K562 (cell line): ENCODE measurements at regions not wholly inside any gene's neighbourhood (a gene's known extent, or its start where the extent isn't known, plus 50 kb on each side); places are given as distances from the start of the nearest gene placed in this dataset.

Experiments used
- ATAC-seq: fragments of 200-7000 bp; cut with Tn5 transposase; 3 replicates; pipeline ENCODE4 v1.9.1; 2020; ENCODE audit warnings: moderate library complexity
- BruUV-seq: library from RNA; stranded (reverse); fragments of 400-500 nt; replicated peaks from 2 replicates; lab custom pipeline; 2021; lab: Mats Ljungman, UMichigan
- CTCF ChIA-PET: fragments of 300-600 bp; formaldehyde crosslinking; extraction: SDS; loops from one replicate; lab custom pipeline; 2021; ENCODE audit warnings: low intra/inter-chr PET ratio; lab: Yijun Ruan, JAX
- POLR2A ChIA-PET: fragments of 300-600, 350-650 bp; sonication (Branson Sonifier 250); formaldehyde crosslinking; extraction: SDS; loops from one replicate; lab custom pipeline; 2021; ENCODE audit warnings: antibody characterized with exemption, inconsistent platforms; lab: Yijun Ruan, JAX
- DNase-seq, 4 experiments: peaks; one replicate each; pipeline versions ENCODE4 v3.0.0 to v3.0.0-alpha.2; 2011 to 2018; ENCODE audit warnings: low spot score in 3 of 4, mixed read lengths in 3 of 4; ENCODE audit errors: extremely low read depth in 1 of 4
- FAIRE-seq: peaks from 2 replicates; lab custom pipeline; 2011; peaks lifted over from hg19 to GRCh38; lab: Jason Lieb, UNC
- H2AFZ ChIP-seq: 2 replicates; pipeline ENCODE4 v1.6.0; 2011; ENCODE audit warnings: low read depth, low read length, control low read depth, inconsistent platforms
- H3K27ac ChIP-seq: fragments of 200-600 bp; 3 replicates; pipeline ENCODE4 v1.8.0; 2011; ENCODE audit warnings: low read depth, mild to moderate bottlenecking, control low read depth, inconsistent platforms, low read length, moderate library complexity, mixed read lengths; ENCODE audit errors: extremely low read depth
- H3K27me3 ChIP-seq, 2 experiments: fragments of 300-600 bp in 1 of 2; 2 replicates in 1 of 2; 3 replicates in 1 of 2; pipeline versions ENCODE4 v1.6.0 to v1.8.0; 2011; ENCODE audit warnings: inconsistent platforms in 2 of 2, low read length in 2 of 2, mild to moderate bottlenecking in 1 of 2, mixed read lengths in 1 of 2, moderate library complexity in 1 of 2; ENCODE audit not compliant: control insufficient read depth in 2 of 2, insufficient read depth in 2 of 2
- H3K36me3 ChIP-seq: fragments of 300-600 bp; 3 replicates; pipeline ENCODE4 v1.8.0; 2011; ENCODE audit warnings: mild to moderate bottlenecking, low read length, inconsistent platforms; ENCODE audit not compliant: control insufficient read depth, insufficient read depth
- H3K4me1 ChIP-seq, 2 experiments: fragments of 200-600 bp in 1 of 2; replicated peaks in 1 of 2; 2 replicates in 1 of 2; 3 replicates in 1 of 2; pipeline versions ENCODE4 v1.5.1 to v1.8.0; 2011; ENCODE audit warnings: inconsistent platforms in 2 of 2, low read length in 2 of 2, mild to moderate bottlenecking in 1 of 2, mixed read lengths in 1 of 2, moderate library complexity in 1 of 2; ENCODE audit not compliant: control insufficient read depth in 2 of 2, insufficient read depth in 2 of 2
- H3K4me2 ChIP-seq: 2 replicates; pipeline ENCODE4 v1.6.1; 2011; ENCODE audit warnings: low read length, control low read depth, inconsistent platforms, mixed read lengths; ENCODE audit not compliant: insufficient read depth
- H3K4me3 ChIP-seq: fragments of 200-600 bp; sonication (generic), shearing (Covaris generic); 2 replicates; pipeline ENCODE4 v1.5.1; 2016; ENCODE audit warnings: control low read depth, inconsistent platforms
- H3K79me2 ChIP-seq: fragments of 200-600 bp; 3 replicates; pipeline ENCODE4 v1.8.0; 2011; ENCODE audit warnings: low read length, inconsistent platforms; ENCODE audit not compliant: control insufficient read depth, insufficient read depth
- H3K9ac ChIP-seq, 2 experiments: 2 replicates each; pipeline versions ENCODE4 v1.6.0 to v1.6.1; 2011; ENCODE audit warnings: low read depth in 2 of 2, low read length in 2 of 2, control low read depth in 1 of 2, inconsistent platforms in 1 of 2, mild to moderate bottlenecking in 1 of 2, mixed read lengths in 1 of 2; ENCODE audit not compliant: insufficient read depth in 1 of 2
- H3K9me1 ChIP-seq: one replicate; pipeline ENCODE4 v1.6.0; 2011; ENCODE audit warnings: inconsistent platforms, mild to moderate bottlenecking, low read length, moderate library complexity; ENCODE audit not compliant: control insufficient read depth, insufficient read depth
- H3K9me3 ChIP-seq: replicated peaks from 2 replicates; pipeline ENCODE4 v1.5.1; 2011; ENCODE audit warnings: low read depth, low read length, inconsistent platforms; ENCODE audit not compliant: control insufficient read depth, insufficient read depth
- H4K20me1 ChIP-seq: replicated peaks from 2 replicates; pipeline ENCODE4 v1.6.1; 2011; ENCODE audit warnings: low read length, inconsistent platforms, mixed read lengths; ENCODE audit not compliant: control insufficient read depth, insufficient read depth
- EWSR1 ChIP-seq: fragments of 450-650 bp; IDR thresholded peaks from 2 replicates; pipeline ENCODE4 v1.6.1; 2018; ENCODE audit warnings: borderline replicate concordance, mild to moderate bottlenecking, low read depth, moderate library complexity; ENCODE audit not compliant: partially characterized antibody
- WGBS: fragments of 100-300 bp; shearing (Covaris generic); methylation state at CpG from one replicate; pipeline ENCODE4 v1.1.6; 2016; ENCODE audit warnings: low coverage, mixed read lengths; ENCODE audit not compliant: insufficient coverage; ENCODE audit errors: missing lambda C conversion rate; 5-methylcytosine and 5-hydroxymethylcytosine counted together
- in situ Hi-C: fragments of 300-500 bp; cut with MboI; formaldehyde crosslinking; loops from 4 replicates; pipeline ENCODE4 v1.15.0; 2018; ENCODE audit warnings: inconsistent platforms, mixed read lengths
- intact Hi-C: fragments of 100-400 bp; cut with micrococcal nuclease; formaldehyde crosslinking; loops from 2 replicates; pipeline ENCODE4 v1.14.2; 2022
- TF ChIP-seq, protein P1 (sequence below), 3 experiments: fragments of 200-800 bp in 1 of 3; fragments of 250-450 bp in 1 of 3; fragments of 450-650 bp in 1 of 3; sonication (Bioruptor Pico) in 1 of 3; sonication (Bioruptor generic) in 1 of 3; formaldehyde crosslinking in 1 of 3; IDR thresholded peaks; 2 replicates each; pipeline versions ENCODE4 v1.6.1 to v1.8.0; 2016 to 2022; ENCODE audit warnings: mild to moderate bottlenecking in 2 of 3, missing genetic modification characterization in 2 of 3, missing compliant biosample characterization in 1 of 3, moderate library complexity in 1 of 3
- TF ChIP-seq, protein P2 (sequence below), 2 experiments: fragments of 450-650 bp; IDR thresholded peaks; 2 replicates each; pipeline ENCODE4 v1.6.1; 2016; ENCODE audit warnings: mild to moderate bottlenecking in 2 of 2, borderline replicate concordance in 1 of 2, low read depth in 1 of 2, moderate library complexity in 1 of 2

DNA sequence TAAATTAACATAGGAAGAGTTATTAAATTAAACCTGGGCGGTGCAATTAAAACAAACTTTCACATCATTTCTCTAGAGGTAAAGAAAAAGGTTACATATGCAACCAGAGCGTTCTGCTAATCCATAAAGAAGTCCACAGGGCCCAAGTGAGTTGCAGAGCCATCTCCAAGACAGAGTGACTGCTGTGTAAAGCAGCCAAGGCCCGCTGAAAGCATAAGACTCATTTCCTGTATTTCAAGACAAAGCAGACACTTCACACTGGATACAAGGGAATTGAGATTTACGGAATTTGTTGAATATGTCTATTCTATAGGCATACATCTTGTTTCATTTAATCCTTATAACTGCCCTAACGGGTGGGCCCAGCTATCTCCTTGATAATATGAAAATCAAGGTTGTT lies 422.8 kb downstream of the CBLN4 start:
- CTCF ChIA-PET, result no interaction called here
- no peak for ATAC-seq
- Histone ChIP-seq H3K4me2 (no peak overlapping the region), H3K27me3 (no peaks in the 10 kb centered on the region), H3K9me3 (no peaks in the 10 kb centered on the region), H3K4me1 (no peaks in the 10 kb centered on the region), H3K4me3 (no peak overlapping the region), H3K79me2 (no peaks in the 10 kb centered on the region), H2AFZ (no peak overlapping the region), H4K20me1 (no peaks in the 10 kb centered on the region), H3K9me1 (no peaks in the 10 kb centered on the region), H3K27ac (no peak overlapping the region), H3K9ac (no peak overlapping the region), H3K36me3 (no peaks in the 10 kb centered on the region)
- no peak for FAIRE-seq
- in situ Hi-C loops, result no loop called here
- no TSS peak for BruUV-seq
- DNase-seq, result no peak
- WGBS, result 0% methylated on average over 5 of the region's 5 CpGs
- intact Hi-C loops, result no loop called here
- peak; percentile 45 for TF ChIP-seq EWSR1
- TF ChIP-seq, protein P1, sequence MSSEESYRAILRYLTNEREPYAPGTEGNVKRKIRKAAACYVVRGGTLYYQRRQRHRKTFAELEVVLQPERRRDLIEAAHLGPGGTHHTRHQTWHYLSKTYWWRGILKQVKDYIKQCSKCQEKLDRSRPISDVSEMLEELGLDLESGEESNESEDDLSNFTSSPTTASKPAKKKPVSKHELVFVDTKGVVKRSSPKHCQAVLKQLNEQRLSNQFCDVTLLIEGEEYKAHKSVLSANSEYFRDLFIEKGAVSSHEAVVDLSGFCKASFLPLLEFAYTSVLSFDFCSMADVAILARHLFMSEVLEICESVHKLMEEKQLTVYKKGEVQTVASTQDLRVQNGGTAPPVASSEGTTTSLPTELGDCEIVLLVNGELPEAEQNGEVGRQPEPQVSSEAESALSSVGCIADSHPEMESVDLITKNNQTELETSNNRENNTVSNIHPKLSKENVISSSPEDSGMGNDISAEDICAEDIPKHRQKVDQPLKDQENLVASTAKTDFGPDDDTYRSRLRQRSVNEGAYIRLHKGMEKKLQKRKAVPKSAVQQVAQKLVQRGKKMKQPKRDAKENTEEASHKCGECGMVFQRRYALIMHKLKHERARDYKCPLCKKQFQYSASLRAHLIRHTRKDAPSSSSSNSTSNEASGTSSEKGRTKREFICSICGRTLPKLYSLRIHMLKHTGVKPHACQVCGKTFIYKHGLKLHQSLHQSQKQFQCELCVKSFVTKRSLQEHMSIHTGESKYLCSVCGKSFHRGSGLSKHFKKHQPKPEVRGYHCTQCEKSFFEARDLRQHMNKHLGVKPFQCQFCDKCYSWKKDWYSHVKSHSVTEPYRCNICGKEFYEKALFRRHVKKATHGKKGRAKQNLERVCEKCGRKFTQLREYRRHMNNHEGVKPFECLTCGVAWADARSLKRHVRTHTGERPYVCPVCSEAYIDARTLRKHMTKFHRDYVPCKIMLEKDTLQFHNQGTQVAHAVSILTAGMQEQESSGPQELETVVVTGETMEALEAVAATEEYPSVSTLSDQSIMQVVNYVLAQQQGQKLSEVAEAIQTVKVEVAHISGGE (CRISPR knock-in tag; IDR thresholded peaks at IDR 0.05), result peak in 1 of 3 experiments; percentile 96; a peak in 2 of 6 replicates
- TF ChIP-seq, protein P2, sequence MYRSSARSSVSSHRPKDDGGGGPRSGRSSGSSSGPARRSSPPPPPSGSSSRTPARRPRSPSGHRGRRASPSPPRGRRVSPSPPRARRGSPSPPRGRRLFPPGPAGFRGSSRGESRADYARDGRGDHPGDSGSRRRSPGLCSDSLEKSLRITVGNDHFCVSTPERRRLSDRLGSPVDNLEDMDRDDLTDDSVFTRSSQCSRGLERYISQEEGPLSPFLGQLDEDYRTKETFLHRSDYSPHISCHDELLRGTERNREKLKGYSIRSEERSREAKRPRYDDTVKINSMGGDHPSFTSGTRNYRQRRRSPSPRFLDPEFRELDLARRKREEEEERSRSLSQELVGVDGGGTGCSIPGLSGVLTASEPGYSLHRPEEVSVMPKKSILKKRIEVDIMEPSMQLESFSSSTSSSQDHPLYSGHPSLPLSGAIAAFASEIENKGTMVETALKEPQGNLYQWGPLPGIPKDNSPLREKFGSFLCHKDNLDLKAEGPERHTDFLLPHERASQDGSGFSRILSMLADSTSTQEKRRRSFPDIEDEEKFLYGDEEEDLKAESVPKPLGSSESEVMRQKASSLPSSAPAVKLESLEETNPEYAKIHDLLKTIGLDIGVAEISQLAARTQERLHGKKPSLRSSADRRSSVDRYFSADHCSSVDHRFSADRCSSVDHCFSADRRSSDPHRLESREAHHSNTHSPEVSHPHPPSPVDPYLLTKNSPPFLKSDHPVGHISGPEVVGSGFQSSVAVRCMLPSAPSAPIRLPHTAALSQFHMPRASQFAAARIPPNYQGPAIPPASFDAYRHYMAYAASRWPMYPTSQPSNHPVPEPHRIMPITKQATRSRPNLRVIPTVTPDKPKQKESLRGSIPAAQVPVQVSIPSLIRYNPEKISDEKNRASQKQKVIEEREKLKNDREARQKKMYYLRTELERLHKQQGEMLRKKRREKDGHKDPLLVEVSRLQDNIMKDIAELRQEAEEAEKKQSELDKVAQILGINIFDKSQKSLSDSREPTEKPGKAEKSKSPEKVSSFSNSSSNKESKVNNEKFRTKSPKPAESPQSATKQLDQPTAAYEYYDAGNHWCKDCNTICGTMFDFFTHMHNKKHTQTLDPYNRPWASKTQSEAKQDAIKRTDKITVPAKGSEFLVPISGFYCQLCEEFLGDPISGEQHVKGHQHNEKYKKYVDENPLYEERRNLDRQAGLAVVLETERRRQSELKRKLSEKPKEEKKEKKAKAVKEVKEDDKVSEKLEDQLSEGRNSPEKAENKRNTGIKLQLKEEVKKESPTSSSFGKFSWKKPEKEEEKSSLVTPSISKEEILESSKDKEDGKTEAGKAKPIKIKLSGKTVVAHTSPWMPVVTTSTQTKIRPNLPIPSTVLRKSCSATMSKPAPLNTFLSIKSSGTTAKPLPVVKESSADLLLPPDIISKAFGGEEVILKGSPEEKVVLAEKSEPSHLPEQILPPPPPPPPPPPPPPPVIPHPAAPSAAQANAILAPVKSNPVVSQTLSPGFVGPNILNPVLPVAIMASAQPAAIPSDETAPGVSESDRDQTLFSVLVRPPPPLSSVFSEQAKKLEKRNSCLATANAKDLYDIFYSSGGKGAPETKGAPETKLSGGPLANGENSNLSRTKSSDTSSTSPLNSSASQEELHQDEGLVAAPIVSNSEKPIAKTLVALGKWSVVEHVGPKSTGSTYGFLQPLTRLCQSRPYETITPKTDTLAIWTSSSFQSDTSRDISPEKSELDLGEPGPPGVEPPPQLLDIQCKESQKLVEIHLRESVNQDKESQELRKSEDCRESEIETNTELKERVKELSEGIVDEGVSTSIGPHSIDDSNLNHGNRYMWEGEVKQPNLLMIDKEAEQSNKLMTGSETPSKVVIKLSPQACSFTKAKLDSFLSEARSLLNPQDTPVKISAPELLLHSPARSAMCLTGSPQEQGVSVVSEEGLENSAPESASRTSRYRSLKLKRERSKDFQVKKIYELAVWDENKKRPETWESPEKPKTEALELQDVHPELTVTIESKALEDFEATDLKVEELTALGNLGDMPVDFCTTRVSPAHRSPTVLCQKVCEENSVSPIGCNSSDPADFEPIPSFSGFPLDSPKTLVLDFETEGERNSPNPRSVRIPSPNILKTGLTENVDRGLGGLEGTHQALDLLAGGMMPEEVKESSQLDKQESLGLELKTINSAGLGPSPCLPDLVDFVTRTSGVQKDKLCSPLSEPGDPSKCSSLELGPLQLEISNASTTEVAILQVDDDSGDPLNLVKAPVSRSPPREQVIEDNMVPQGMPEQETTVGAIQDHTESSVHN (IDR thresholded peaks at IDR 0.05; ENCODE audit: borderline replicate concordance in 1 of 2, low read depth in 1 of 2), result no peak
- POLR2A ChIA-PET, result no interaction called here
